ENCODE measurements at regions not wholly inside any gene's neighbourhood (a gene's known extent, or its start where the extent isn't known, plus 50 kb on each side); places are given as distances from the start of the nearest gene placed in this dataset.

GRCh38 chr16:11464241-11464640, 119.0 kb downstream of the RMI2 start:
- no peaks in the 10 kb centered on the region for H3K9me3 ChIP-seq (ENCODE audit: insufficient read depth, low read depth, low read length)
- no peak overlapping the region for H3K27ac ChIP-seq (ENCODE audit: low read depth, low read length)
- H3K9ac ChIP-seq (ENCODE audit: low read depth, low read length), result no peak overlapping the region
- H3K4me1 ChIP-seq (ENCODE audit: insufficient read depth, low read length), result no peaks in the 10 kb centered on the region
- no peaks in the 10 kb centered on the region for H3K27me3 ChIP-seq (ENCODE audit: insufficient read depth, low read length)
- peaks cover 7% of the 10 kb centered on the region; the same call in 1 of the 2 replicates for H3K36me3 ChIP-seq (ENCODE audit: insufficient read depth, low read length)
- 83% methylated on average over 9 of the region's 9 CpGs for whole genome bisulfite sequencing
- no peak overlapping the region for H3K4me3 ChIP-seq (ENCODE audit: low read length)

- Histone ChIP-seq H3K27me3 (ENCODE audit: insufficient read depth, low read length) (no peaks in the 10 kb centered on the region), H3K9me3 (ENCODE audit: insufficient read depth, low read depth, low read length) (no peaks in the 10 kb centered on the region), H3K36me3 (ENCODE audit: insufficient read depth, low read length) (peaks cover 7% of the 10 kb centered on the region; the same call in 1 of the 2 replicates), H3K4me1 (ENCODE audit: insufficient read depth, low read length) (no peaks in the 10 kb centered on the region), H3K4me3 (ENCODE audit: low read length) (no peak overlapping the region), H3K27ac (ENCODE audit: low read depth, low read length) (no peak overlapping the region), H3K9ac (ENCODE audit: low read depth, low read length) (no peak overlapping the region)
- 83% methylated on average over 5 of the region's 5 CpGs for WGBS
Measured at GRCh38 chr16:11465675-11466074, 120.4 kb downstream of the RMI2 start.

GRCh38 chr16:11470676-11471415, 115.9 kb downstream of the LITAF start:
- Histone ChIP-seq H3K36me3 (ENCODE audit: insufficient read depth, low read length) (no peaks in the 10 kb centered on the region), H3K4me3 (ENCODE audit: low read length) (no peak overlapping the region), H3K9ac (ENCODE audit: low read depth, low read length) (no peak overlapping the region), H3K27me3 (ENCODE audit: insufficient read depth, low read length) (no peaks in the 10 kb centered on the region), H3K27ac (ENCODE audit: low read depth, low read length) (no peak overlapping the region), H3K4me1 (ENCODE audit: insufficient read depth, low read length) (no peaks in the 10 kb centered on the region), H3K9me3 (ENCODE audit: insufficient read depth, low read depth, low read length) (no peaks in the 10 kb centered on the region)
- 92% methylated on average over 17 of the region's 17 CpGs for WGBS

DNA sequence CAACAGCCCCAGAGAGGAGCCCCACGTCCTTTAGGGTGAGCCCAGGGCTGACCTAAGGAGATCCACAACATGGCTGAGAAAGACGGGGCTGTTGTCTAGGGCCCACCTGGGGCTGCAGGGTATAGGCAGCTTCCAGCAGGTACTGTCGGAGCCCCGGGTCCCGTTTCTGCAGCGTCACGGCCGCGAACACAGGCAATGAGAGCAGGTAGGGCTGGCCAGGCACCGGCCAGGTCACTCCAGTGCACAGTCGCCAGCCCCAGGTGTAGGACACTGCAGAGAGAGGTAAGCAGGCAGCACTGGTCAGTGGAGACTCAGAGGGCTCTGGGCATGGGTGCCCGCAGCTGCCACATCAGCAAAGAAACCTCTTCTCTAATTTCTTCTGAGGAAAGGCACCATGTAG, 115.2 kb downstream of the LITAF start:
- Histone ChIP-seq H3K4me1 (ENCODE audit: insufficient read depth, low read length) (no peaks in the 10 kb centered on the region), H3K9ac (ENCODE audit: low read depth, low read length) (no peak overlapping the region), H3K27ac (ENCODE audit: low read depth, low read length) (no peak overlapping the region), H3K36me3 (ENCODE audit: insufficient read depth, low read length) (no peaks in the 10 kb centered on the region), H3K9me3 (ENCODE audit: insufficient read depth, low read depth, low read length) (no peaks in the 10 kb centered on the region), H3K4me3 (ENCODE audit: low read length) (no peak overlapping the region), H3K27me3 (ENCODE audit: insufficient read depth, low read length) (no peaks in the 10 kb centered on the region)
- 92% methylated on average over 12 of the region's 12 CpGs for WGBS

- H3K27ac ChIP-seq (ENCODE audit: low read depth, low read length), result no peak overlapping the region
- no peaks in the 10 kb centered on the region for H3K36me3 ChIP-seq (ENCODE audit: insufficient read depth, low read length)
- H3K9me3 ChIP-seq (ENCODE audit: insufficient read depth, low read depth, low read length), result no peaks in the 10 kb centered on the region
- WGBS, result 95% methylated on average over 4 of the region's 4 CpGs
- no peak overlapping the region for H3K9ac ChIP-seq (ENCODE audit: low read depth, low read length)
- H3K4me1 ChIP-seq (ENCODE audit: insufficient read depth, low read length), result no peaks in the 10 kb centered on the region
- no peaks in the 10 kb centered on the region for H3K27me3 ChIP-seq (ENCODE audit: insufficient read depth, low read length)
- H3K4me3 ChIP-seq (ENCODE audit: low read length), result no peak overlapping the region
Measured at GRCh38 chr16:11472410-11472809, 114.3 kb downstream of the LITAF start.

DNA sequence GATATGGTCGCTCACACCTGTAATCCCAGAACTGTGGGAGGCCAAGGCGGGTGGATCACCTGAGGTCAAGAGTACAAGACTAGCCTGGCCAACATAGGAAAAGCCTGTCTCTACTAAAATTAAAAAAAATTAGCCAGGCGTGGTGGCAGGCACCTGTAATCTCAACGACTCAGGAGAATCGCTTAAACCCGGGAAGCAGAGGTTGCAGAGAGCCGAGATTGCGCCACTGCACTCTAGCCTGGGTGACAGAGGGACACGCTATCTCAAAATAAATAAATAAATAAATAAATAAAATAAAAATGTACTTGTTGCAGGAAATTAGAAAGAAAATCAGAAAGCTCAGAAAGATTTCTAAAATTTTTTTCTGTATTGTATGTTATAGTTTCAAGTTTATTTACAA, 113.9 kb downstream of the LITAF start:
- 95% methylated on average over 8 of the region's 9 CpGs for WGBS
- no peaks in the 10 kb centered on the region for H3K4me1 ChIP-seq (ENCODE audit: insufficient read depth, low read length)
- no peaks in the 10 kb centered on the region for H3K27me3 ChIP-seq (ENCODE audit: insufficient read depth, low read length)

GRCh38 chr16:11473728-11474127, 113.0 kb downstream of the LITAF start:
- H3K4me1 ChIP-seq (ENCODE audit: insufficient read depth, low read length), result no peaks in the 10 kb centered on the region
- no peaks in the 10 kb centered on the region for H3K9me3 ChIP-seq (ENCODE audit: insufficient read depth, low read depth, low read length)
- H3K27ac ChIP-seq (ENCODE audit: low read depth, low read length), result no peak overlapping the region
- H3K27me3 ChIP-seq (ENCODE audit: insufficient read depth, low read length), result no peaks in the 10 kb centered on the region
- H3K36me3 ChIP-seq (ENCODE audit: insufficient read depth, low read length), result no peaks in the 10 kb centered on the region
- WGBS, result 97% methylated on average over 9 of the region's 10 CpGs
- no peak overlapping the region for H3K4me3 ChIP-seq (ENCODE audit: low read length)
- H3K9ac ChIP-seq (ENCODE audit: low read depth, low read length), result no peak overlapping the region

More for the DNA sequence above, 113.9 kb downstream of the LITAF start:
- Histone ChIP-seq H3K36me3 (ENCODE audit: insufficient read depth, low read length) (no peaks in the 10 kb centered on the region), H3K9ac (ENCODE audit: low read depth, low read length) (no peak overlapping the region), H3K4me3 (ENCODE audit: low read length) (no peak overlapping the region), H3K9me3 (ENCODE audit: insufficient read depth, low read depth, low read length) (no peaks in the 10 kb centered on the region), H3K27ac (ENCODE audit: low read depth, low read length) (no peak overlapping the region)

DNA sequence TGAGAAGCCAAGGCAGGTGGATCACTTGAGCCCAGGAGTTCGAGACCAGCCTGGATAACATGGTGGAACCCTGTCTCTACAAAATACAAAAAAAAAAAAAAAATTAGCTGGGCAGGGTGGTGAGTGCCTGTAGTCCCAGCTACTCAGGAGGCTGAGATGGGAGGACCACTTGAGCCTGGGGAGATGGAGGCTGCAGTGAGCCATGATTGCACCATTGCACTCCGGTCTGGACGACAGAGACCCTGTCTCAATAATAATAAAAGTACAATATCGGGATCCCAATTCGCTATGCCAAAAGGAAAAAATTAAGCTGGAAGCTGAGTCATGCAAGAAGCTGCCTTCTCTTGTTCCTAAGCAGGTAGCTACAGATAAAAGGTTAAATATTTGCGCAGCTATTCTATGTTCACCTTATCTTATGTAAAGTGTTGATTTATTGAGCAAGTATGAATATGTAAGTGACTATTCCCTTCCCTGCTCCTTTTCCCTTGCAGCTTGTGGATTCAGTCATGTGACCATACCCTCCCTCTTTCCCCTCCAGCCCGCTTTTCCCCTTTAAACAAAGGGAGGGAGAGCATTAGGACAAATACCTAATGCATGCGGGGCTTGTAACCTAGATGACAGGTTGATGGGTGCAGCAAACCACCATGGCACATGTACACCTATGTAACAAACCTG, 112.0 kb downstream of the LITAF start:
- 75% methylated on average over 7 of the region's 8 CpGs for WGBS
- Histone ChIP-seq H3K9ac (ENCODE audit: low read depth, low read length) (no peak overlapping the region), H3K9me3 (ENCODE audit: insufficient read depth, low read depth, low read length) (no peaks in the 10 kb centered on the region), H3K4me3 (ENCODE audit: low read length) (no peak overlapping the region), H3K4me1 (ENCODE audit: insufficient read depth, low read length) (no peaks in the 10 kb centered on the region), H3K36me3 (ENCODE audit: insufficient read depth, low read length) (no peaks in the 10 kb centered on the region), H3K27ac (ENCODE audit: low read depth, low read length) (no peak overlapping the region), H3K27me3 (ENCODE audit: insufficient read depth, low read length) (no peaks in the 10 kb centered on the region)

GRCh38 chr16:11475896-11476630, 110.7 kb downstream of the LITAF start:
- Histone ChIP-seq H3K36me3 (ENCODE audit: insufficient read depth, low read length) (peaks cover 4% of the 10 kb centered on the region; the same call in 1 of the 2 replicates), H3K27me3 (ENCODE audit: insufficient read depth, low read length) (no peaks in the 10 kb centered on the region), H3K9ac (ENCODE audit: low read depth, low read length) (no peak overlapping the region), H3K4me1 (ENCODE audit: insufficient read depth, low read length) (no peaks in the 10 kb centered on the region), H3K9me3 (ENCODE audit: insufficient read depth, low read depth, low read length) (peaks cover 3% of the 10 kb centered on the region; the same call in 1 of the 2 replicates), H3K27ac (ENCODE audit: low read depth, low read length) (no peak overlapping the region), H3K4me3 (ENCODE audit: low read length) (no peak overlapping the region)
- 76% methylated on average over 8 of the region's 8 CpGs for WGBS

GRCh38 chr16:11476676-11477075, 110.0 kb downstream of the LITAF start:
- Histone ChIP-seq H3K36me3 (ENCODE audit: insufficient read depth, low read length) (peaks cover 4% of the 10 kb centered on the region; the same call in 1 of the 2 replicates), H3K4me1 (ENCODE audit: insufficient read depth, low read length) (no peaks in the 10 kb centered on the region), H3K4me3 (ENCODE audit: low read length) (no peak overlapping the region), H3K27ac (ENCODE audit: low read depth, low read length) (no peak overlapping the region), H3K9ac (ENCODE audit: low read depth, low read length) (no peak overlapping the region), H3K9me3 (ENCODE audit: insufficient read depth, low read depth, low read length) (peaks cover 4% of the 10 kb centered on the region; the same call in 1 of the 2 replicates), H3K27me3 (ENCODE audit: insufficient read depth, low read length) (no peaks in the 10 kb centered on the region)
- 95% methylated on average over 14 of the region's 14 CpGs for WGBS

Data from HUES64 (cell line).